A673 (cell line): ENCODE measurements at regions not wholly inside any gene's neighbourhood (a gene's known extent, or its start where the extent isn't known, plus 50 kb on each side); places are given as distances from the start of the nearest gene placed in this dataset.

Experiments
- BruUV-seq: library from RNA; stranded (reverse); fragments of 400-500 nt; replicated peaks from 2 replicates; lab custom pipeline; 2021; lab: Mats Ljungman, UMichigan
- CTCF ChIA-PET: fragments of 300-600 bp; sonication (Branson Sonifier 250); formaldehyde crosslinking; loops from one replicate; lab custom pipeline; 2022; ENCODE audit warnings: antibody characterized with exemption; lab: Charles Lee
- POLR2A ChIA-PET: fragments of 300-600 bp; sonication (Branson Sonifier 250); formaldehyde crosslinking; loops from one replicate; lab custom pipeline; 2022; ENCODE audit warnings: antibody characterized with exemption; ENCODE audit not compliant: low non-redundant PET; lab: Charles Lee
- DNase-seq: peaks from one replicate; pipeline ENCODE4 v3.0.0-alpha.2; 2015; ENCODE audit warnings: low spot score
- H3K27ac ChIP-seq: fragments of 200-600 bp; sonication (generic); 2 replicates; pipeline ENCODE4 v1.5.1; 2016; ENCODE audit warnings: mixed run types, low read depth, mild to moderate bottlenecking, mixed read lengths, antibody characterized with exemption, low read length; ENCODE audit not compliant: poor library complexity, severe bottlenecking
- H3K27me3 ChIP-seq: fragments of 200-600 bp; sonication (generic); replicated peaks from 2 replicates; pipeline ENCODE4 v1.6.1; 2017; ENCODE audit warnings: mixed run types, low read depth, mild to moderate bottlenecking, mixed read lengths, antibody characterized with exemption, low read length; ENCODE audit not compliant: insufficient read depth, poor library complexity
- H3K36me3 ChIP-seq: fragments of 200-600 bp; sonication (generic); 2 replicates; pipeline ENCODE4 v1.6.1; 2016; ENCODE audit warnings: mixed run types, mild to moderate bottlenecking, mixed read lengths, antibody characterized with exemption, low read length; ENCODE audit not compliant: insufficient read depth, poor library complexity, severe bottlenecking
- H3K4me1 ChIP-seq: fragments of 200-600 bp; sonication (generic); 2 replicates; pipeline ENCODE4 v1.6.1; 2017; ENCODE audit warnings: mixed run types, mild to moderate bottlenecking, mixed read lengths, antibody characterized with exemption, low read length; ENCODE audit not compliant: insufficient read depth, poor library complexity, severe bottlenecking
- H3K4me3 ChIP-seq: fragments of 200-600 bp; sonication (generic); 2 replicates; pipeline ENCODE4 v1.5.1; 2016; ENCODE audit warnings: low read depth, mixed run types, mild to moderate bottlenecking, mixed read lengths, low read length; ENCODE audit not compliant: poor library complexity, severe bottlenecking
- H3K9me3 ChIP-seq: fragments of 200-600 bp; sonication (generic); 2 replicates; pipeline ENCODE4 v1.6.1; 2016; ENCODE audit warnings: mixed run types, low read depth, mild to moderate bottlenecking, mixed read lengths, antibody characterized with exemption, low read length; ENCODE audit not compliant: poor library complexity, severe bottlenecking
- EZH2 ChIP-seq: fragments of 200-600 bp; sonication (generic); IDR thresholded peaks from 2 replicates; pipeline ENCODE4 v1.6.1; 2017; ENCODE audit warnings: borderline replicate concordance, low read depth, mild to moderate bottlenecking, mixed read lengths, antibody characterized with exemption, low read length; ENCODE audit not compliant: poor library complexity, severe bottlenecking
- intact Hi-C: fragments of 100-400 bp; cut with micrococcal nuclease; formaldehyde crosslinking; loops from one replicate; pipeline ENCODE4 v1.10.0; 2022; ENCODE audit not compliant: unreplicated experiment
- TF ChIP-seq, protein P1 (sequence below): fragments of 300-800, 200-600 bp; sonication (generic); conservative IDR thresholded peaks from 2 replicates; pipeline ENCODE4 v1.5.1; 2017; ENCODE audit warnings: low read depth, mild to moderate bottlenecking, antibody characterized with exemption, low read length, moderate library complexity, mixed read lengths

GRCh38 chr5:12625667-12626263 lies 721.5 kb upstream of the CTNND2 start:
- Histone ChIP-seq H3K9me3 (peaks cover 44% of the 10 kb centered on the region), H3K36me3 (no peaks in the 10 kb centered on the region), H3K4me3 (no peak overlapping the region), H3K4me1 (no peaks in the 10 kb centered on the region), H3K27ac (no peak overlapping the region), H3K27me3 (no peaks in the 10 kb centered on the region)
- CTCF ChIA-PET, result no interaction called here
- no peak for TF ChIP-seq EZH2
- TF ChIP-seq, protein P1, sequence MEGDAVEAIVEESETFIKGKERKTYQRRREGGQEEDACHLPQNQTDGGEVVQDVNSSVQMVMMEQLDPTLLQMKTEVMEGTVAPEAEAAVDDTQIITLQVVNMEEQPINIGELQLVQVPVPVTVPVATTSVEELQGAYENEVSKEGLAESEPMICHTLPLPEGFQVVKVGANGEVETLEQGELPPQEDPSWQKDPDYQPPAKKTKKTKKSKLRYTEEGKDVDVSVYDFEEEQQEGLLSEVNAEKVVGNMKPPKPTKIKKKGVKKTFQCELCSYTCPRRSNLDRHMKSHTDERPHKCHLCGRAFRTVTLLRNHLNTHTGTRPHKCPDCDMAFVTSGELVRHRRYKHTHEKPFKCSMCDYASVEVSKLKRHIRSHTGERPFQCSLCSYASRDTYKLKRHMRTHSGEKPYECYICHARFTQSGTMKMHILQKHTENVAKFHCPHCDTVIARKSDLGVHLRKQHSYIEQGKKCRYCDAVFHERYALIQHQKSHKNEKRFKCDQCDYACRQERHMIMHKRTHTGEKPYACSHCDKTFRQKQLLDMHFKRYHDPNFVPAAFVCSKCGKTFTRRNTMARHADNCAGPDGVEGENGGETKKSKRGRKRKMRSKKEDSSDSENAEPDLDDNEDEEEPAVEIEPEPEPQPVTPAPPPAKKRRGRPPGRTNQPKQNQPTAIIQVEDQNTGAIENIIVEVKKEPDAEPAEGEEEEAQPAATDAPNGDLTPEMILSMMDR, result no peak
- intact Hi-C loops, result no loop called here
- POLR2A ChIA-PET, result no interaction called here
- no peak for DNase-seq
- no TSS peak for BruUV-seq

GRCh38 chr5:12624776-12625560 lies 720.7 kb upstream of the CTNND2 start:
- Histone ChIP-seq H3K9me3 (peaks cover 46% of the 10 kb centered on the region), H3K4me3 (no peak overlapping the region), H3K27ac (no peak overlapping the region), H3K36me3 (no peaks in the 10 kb centered on the region), H3K27me3 (no peaks in the 10 kb centered on the region), H3K4me1 (no peaks in the 10 kb centered on the region)
- ChIA-PET CTCF (no interaction called here), POLR2A (no interaction called here)
- BruUV-seq, result no TSS peak
- no peak for DNase-seq
- TF ChIP-seq, protein P1, result no peak
- no peak for TF ChIP-seq EZH2
- intact Hi-C loops, result no loop called here

DNA sequence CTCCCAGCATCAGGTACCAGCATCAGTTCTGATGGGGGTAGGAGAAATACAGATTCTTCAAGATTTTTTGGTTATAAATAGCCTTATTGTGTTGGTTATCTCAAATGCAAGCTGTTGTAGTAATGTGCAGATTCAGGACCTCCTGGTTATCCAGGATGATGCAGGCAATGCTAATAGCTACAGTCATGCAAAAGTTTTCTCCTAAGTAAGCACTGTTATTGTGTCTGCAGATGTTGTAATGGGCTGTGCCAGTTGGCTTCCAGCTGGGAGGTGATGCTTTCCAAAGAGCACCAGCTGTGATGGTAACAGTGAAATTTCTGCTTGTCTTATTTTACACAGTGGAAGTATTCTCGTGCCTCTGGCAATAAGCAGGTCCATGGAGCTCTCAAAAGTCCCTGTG lies 719.2 kb upstream of the CTNND2 start:
- BruUV-seq, result no TSS peak
- POLR2A ChIA-PET, result no interaction called here
- no peaks in the 10 kb centered on the region for H3K27me3 ChIP-seq
- H3K4me3 ChIP-seq, result no peak overlapping the region
- intact Hi-C loops, result no loop called here
- H3K36me3 ChIP-seq, result no peaks in the 10 kb centered on the region
- no peak for TF ChIP-seq EZH2
- TF ChIP-seq, protein P1, result no peak
- DNase-seq, result no peak
- no peaks in the 10 kb centered on the region for H3K4me1 ChIP-seq
- H3K9me3 ChIP-seq, result peaks cover 36% of the 10 kb centered on the region
- no peak overlapping the region for H3K27ac ChIP-seq
- CTCF ChIA-PET, result no interaction called here
